ENCODE measurements at regions not wholly inside any gene's neighbourhood (a gene's known extent, or its start where the extent isn't known, plus 50 kb on each side); places are given as distances from the start of the nearest gene placed in this dataset.

DNA sequence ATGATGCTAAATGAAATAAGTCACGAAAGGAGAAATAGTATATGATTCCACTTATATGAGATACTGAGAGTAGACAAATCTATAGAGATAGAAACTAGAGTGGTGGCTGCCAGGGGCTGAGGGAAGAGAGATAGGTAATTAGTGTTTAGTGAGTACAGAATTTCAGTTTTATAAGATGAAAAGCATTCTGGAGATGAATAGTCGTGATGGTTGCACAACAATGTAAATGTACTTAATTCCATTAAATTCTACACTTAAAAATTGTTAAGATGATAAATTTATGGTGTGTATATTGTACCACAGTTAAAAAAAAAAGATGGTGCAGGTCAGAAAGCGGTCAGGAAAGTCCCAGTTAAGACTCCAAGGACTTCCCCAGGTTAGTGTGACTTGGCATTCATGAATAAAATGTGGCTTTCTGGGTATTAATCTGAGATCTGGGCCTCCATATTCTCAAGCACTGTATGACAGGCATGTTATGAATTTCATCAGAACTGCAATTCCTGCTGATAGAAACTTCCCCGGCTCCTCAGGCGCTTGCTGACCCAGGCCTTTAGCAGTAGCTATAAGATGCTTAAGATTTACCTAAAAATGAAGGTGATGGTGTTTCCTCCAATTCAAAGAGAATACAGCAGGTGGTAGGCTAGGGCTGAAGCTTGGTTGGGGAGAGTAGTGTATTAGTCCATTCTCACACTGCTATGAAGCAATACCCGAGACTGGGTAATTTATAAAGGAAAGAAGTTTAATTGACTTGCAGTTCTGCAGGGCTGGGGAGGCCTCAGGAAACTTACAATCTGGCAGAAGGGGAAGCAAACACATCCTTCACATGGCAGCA, 115.3 kb upstream of the SOX9 start:
- TF ChIP-seq, protein P1, sequence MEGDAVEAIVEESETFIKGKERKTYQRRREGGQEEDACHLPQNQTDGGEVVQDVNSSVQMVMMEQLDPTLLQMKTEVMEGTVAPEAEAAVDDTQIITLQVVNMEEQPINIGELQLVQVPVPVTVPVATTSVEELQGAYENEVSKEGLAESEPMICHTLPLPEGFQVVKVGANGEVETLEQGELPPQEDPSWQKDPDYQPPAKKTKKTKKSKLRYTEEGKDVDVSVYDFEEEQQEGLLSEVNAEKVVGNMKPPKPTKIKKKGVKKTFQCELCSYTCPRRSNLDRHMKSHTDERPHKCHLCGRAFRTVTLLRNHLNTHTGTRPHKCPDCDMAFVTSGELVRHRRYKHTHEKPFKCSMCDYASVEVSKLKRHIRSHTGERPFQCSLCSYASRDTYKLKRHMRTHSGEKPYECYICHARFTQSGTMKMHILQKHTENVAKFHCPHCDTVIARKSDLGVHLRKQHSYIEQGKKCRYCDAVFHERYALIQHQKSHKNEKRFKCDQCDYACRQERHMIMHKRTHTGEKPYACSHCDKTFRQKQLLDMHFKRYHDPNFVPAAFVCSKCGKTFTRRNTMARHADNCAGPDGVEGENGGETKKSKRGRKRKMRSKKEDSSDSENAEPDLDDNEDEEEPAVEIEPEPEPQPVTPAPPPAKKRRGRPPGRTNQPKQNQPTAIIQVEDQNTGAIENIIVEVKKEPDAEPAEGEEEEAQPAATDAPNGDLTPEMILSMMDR (IDR thresholded peaks at IDR 0.05) = no peak
- TF ChIP-seq EZH2 (IDR thresholded peaks at IDR 0.05; ENCODE audit: borderline replicate concordance, insufficient read depth, low read depth, low read length, poor library complexity, severe bottlenecking) = no peak

All from B cell (primary cell).